Upper lobe of left lung (tissue), 6 donors: ENCODE measurements at regions not wholly inside any gene's neighbourhood (a gene's known extent, or its start where the extent isn't known, plus 50 kb on each side); places are given as distances from the start of the nearest gene placed in this dataset.

Experiments used
- ATAC-seq, 2 donors: fragments of 200-7000 bp; cut with Tn5 transposase; one replicate each; pipeline ENCODE4 v1.9.1; 2022; ENCODE audit warnings: mild to moderate bottlenecking in 2 of 2, moderate library complexity in 2 of 2; ENCODE audit not compliant: low FRiP score in 2 of 2
- DNase-seq, 2 donors: peaks; one replicate each; pipeline ENCODE4 v3.0.0-alpha.2; 2019 to 2020
- H3K27ac ChIP-seq, 4 donors: fragments of 200-600 bp; sonication (generic); one replicate each; pipeline ENCODE4 v1.5.1; 2016 to 2019
- H3K27me3 ChIP-seq, 4 donors: fragments of 200-600 bp; sonication (generic); one replicate each; pipeline ENCODE4 v1.5.1; 2017 to 2019
- H3K36me3 ChIP-seq, 4 donors: fragments of 200-600 bp; sonication (generic); one replicate each; pipeline ENCODE4 v1.5.1; 2016 to 2019
- H3K4me1 ChIP-seq, 4 donors: fragments of 200-600 bp; sonication (generic); one replicate each; pipeline ENCODE4 v1.5.1; 2018 to 2019
- H3K4me3 ChIP-seq, 4 donors: fragments of 200-600 bp; sonication (generic); one replicate each; pipeline ENCODE4 v1.5.1; 2017 to 2019; ENCODE audit warnings: mild to moderate bottlenecking in 2 of 4, moderate library complexity in 1 of 4
- H3K9me3 ChIP-seq, 4 donors: fragments of 200-600 bp; sonication (generic); one replicate each; pipeline ENCODE4 v1.5.1; 2018 to 2019
- EP300 ChIP-seq, 4 donors: sonication (generic); formaldehyde crosslinking; IDR thresholded peaks; one replicate each; pipeline ENCODE4 v1.5.1; 2017; ENCODE audit warnings: antibody characterized with exemption in 4 of 4, control low read depth in 2 of 4
- POLR2A ChIP-seq, 4 donors: fragments of 450-650 bp; IDR thresholded peaks; one replicate each; pipeline ENCODE4 v1.5.1; 2016 to 2017; ENCODE audit warnings: antibody characterized with exemption in 4 of 4, mild to moderate bottlenecking in 2 of 4
- POLR2AphosphoS5 ChIP-seq, 2 donors: sonication (generic); formaldehyde crosslinking; IDR thresholded peaks; one replicate each; pipeline ENCODE4 v1.5.1; 2017; ENCODE audit warnings: antibody characterized with exemption in 2 of 2
- WGBS, 2 donors: methylation state at CpG; one replicate each; pipeline ENCODE4 v1.1.5; 2017 to 2018; 5-methylcytosine and 5-hydroxymethylcytosine counted together
- TF ChIP-seq, protein P1 (sequence below), 6 experiments: fragments of 450-650 bp in 4 of 6; fragments of 200-600 bp in 2 of 6; sonication (generic) in 2 of 6; IDR thresholded peaks; one replicate each; pipeline ENCODE4 v1.5.1; 2016 to 2019; ENCODE audit warnings: antibody characterized with exemption in 6 of 6
- donor health status: DM: no; HTN: no; CAD: no; lungs with moderate emphysema.
- donor health status: DM: no; HTN: yes; CAD: no; lungs with severe emphysema.

GRCh38 chr12:66920205-66920604 lies 241.3 kb upstream of the GRIP1 start:
- Histone ChIP-seq H3K4me1 (no peaks in the 10 kb centered on the region), H3K36me3 (no peaks in the 10 kb centered on the region), H3K27ac (no peak overlapping the region), H3K27me3 (no peaks in the 10 kb centered on the region), H3K9me3 (no peaks in the 10 kb centered on the region), H3K4me3 (no peak overlapping the region)
- no peak for ATAC-seq
- TF ChIP-seq POLR2A (IDR thresholded peaks at IDR 0.05) (no peak), EP300 (IDR thresholded peaks at IDR 0.05) (no peak), POLR2AphosphoS5 (IDR thresholded peaks at IDR 0.05) (no peak)
- TF ChIP-seq, protein P1, sequence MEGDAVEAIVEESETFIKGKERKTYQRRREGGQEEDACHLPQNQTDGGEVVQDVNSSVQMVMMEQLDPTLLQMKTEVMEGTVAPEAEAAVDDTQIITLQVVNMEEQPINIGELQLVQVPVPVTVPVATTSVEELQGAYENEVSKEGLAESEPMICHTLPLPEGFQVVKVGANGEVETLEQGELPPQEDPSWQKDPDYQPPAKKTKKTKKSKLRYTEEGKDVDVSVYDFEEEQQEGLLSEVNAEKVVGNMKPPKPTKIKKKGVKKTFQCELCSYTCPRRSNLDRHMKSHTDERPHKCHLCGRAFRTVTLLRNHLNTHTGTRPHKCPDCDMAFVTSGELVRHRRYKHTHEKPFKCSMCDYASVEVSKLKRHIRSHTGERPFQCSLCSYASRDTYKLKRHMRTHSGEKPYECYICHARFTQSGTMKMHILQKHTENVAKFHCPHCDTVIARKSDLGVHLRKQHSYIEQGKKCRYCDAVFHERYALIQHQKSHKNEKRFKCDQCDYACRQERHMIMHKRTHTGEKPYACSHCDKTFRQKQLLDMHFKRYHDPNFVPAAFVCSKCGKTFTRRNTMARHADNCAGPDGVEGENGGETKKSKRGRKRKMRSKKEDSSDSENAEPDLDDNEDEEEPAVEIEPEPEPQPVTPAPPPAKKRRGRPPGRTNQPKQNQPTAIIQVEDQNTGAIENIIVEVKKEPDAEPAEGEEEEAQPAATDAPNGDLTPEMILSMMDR (IDR thresholded peaks at IDR 0.05): no peak
- WGBS, 2 donors: 94 to 96% methylated on average over 3 of the region's 3 CpGs
- DNase-seq: no peak

DNA sequence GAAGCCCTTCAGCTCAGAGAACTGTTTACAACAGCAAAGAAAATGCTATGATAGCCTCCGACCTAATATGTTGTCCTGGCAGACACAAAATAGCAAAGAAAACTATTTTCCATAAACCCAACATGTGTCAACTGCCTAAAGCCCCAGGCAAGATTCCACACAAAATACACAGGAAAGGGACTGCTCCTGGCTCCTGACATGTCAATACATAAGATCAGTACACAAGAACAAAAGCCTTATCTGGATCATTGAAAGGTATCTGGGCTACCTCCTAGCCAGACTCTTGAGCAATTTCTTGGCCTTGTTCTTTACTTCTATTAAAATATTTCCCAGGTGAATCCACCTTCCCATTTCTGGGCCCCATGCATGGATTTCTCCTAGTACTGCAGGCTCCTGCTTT lies 242.3 kb upstream of the GRIP1 start:
- H3K27ac ChIP-seq: no peak overlapping the region
- DNase-seq (no peak), ATAC-seq (no peak)
- no peak overlapping the region for H3K4me3 ChIP-seq
- H3K36me3 ChIP-seq: no peaks in the 10 kb centered on the region
- TF ChIP-seq EP300 (IDR thresholded peaks at IDR 0.05) (no peak), POLR2AphosphoS5 (IDR thresholded peaks at IDR 0.05) (no peak), POLR2A (IDR thresholded peaks at IDR 0.05) (no peak)
- TF ChIP-seq, protein P1 (IDR thresholded peaks at IDR 0.05): no peak
- 44 to 58% methylated on average over 1 of the region's 1 CpG for WGBS, 2 donors
- no peaks in the 10 kb centered on the region for H3K27me3 ChIP-seq
- no peaks in the 10 kb centered on the region for H3K4me1 ChIP-seq
- no peaks in the 10 kb centered on the region for H3K9me3 ChIP-seq

DNA sequence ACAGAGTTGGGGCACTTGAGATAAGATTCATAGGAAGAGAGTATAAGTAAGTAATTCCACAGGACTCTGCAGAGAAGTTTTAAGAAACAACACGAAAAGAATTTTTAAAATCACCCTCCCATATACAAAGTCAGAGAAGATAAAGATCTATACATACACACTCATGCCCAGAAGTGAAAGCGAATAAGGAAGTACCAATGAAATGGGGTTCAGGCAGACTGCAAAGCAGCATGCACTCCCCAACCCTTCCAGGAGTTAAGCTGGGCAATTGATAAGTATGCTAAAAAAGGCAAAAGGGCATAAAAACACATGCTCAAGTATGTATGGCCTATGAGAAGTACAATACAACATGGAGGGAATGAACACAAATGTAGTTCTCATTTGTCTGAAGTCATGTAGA lies 246.2 kb upstream of the GRIP1 start:
- no peaks in the 10 kb centered on the region for H3K9me3 ChIP-seq
- 45 to 46% methylated on average over 2 of the region's 2 CpGs for WGBS, 2 donors
- no peak overlapping the region for H3K4me3 ChIP-seq
- H3K27ac ChIP-seq: no peak overlapping the region
- no peak for ATAC-seq
- no peaks in the 10 kb centered on the region for H3K27me3 ChIP-seq
- no peaks in the 10 kb centered on the region for H3K4me1 ChIP-seq
- H3K36me3 ChIP-seq: no peaks in the 10 kb centered on the region
- TF ChIP-seq, protein P1 (IDR thresholded peaks at IDR 0.05): no peak
- TF ChIP-seq EP300 (IDR thresholded peaks at IDR 0.05) (no peak), POLR2A (IDR thresholded peaks at IDR 0.05) (no peak), POLR2AphosphoS5 (IDR thresholded peaks at IDR 0.05) (no peak)
- no peak for DNase-seq

GRCh38 chr12:66929121-66929520 lies 250.2 kb upstream of the GRIP1 start:
- Histone ChIP-seq H3K4me1 (no peaks in the 10 kb centered on the region), H3K4me3 (no peak overlapping the region), H3K27ac (no peak overlapping the region), H3K36me3 (no peaks in the 10 kb centered on the region), H3K9me3 (no peaks in the 10 kb centered on the region), H3K27me3 (no peaks in the 10 kb centered on the region)
- DNase-seq (no peak), ATAC-seq (no peak)
- no peak for TF ChIP-seq POLR2A (IDR thresholded peaks at IDR 0.05)
- TF ChIP-seq EP300 (IDR thresholded peaks at IDR 0.05): no peak
- TF ChIP-seq POLR2AphosphoS5 (IDR thresholded peaks at IDR 0.05): no peak
- TF ChIP-seq, protein P1 (IDR thresholded peaks at IDR 0.05): no peak

DNA sequence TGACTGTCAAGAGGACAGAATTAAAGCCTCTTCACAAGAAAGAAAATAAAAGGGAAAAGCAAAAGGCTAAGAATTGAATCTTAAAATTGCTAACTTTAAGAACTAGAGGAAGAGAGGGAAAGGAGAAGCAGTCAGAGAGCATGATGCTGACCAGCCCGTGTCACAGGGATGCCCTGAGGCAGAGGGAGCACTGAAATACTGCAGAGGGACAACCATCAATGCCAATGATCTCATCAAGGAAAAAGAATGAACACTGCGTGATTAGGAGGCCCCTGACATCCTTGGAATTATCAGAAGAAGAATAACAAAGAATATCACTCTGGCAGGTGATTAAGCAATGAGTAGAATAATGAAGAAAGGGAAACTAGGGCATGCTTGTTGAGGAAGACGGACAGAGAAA lies 252.2 kb upstream of the GRIP1 start:
- Histone ChIP-seq H3K9me3 (no peaks in the 10 kb centered on the region), H3K36me3 (no peaks in the 10 kb centered on the region), H3K27ac (no peak overlapping the region), H3K27me3 (no peaks in the 10 kb centered on the region), H3K4me1 (peaks cover 0 to 3% (median 0%) of the 10 kb centered on the region in 4 donors), H3K4me3 (no peak overlapping the region)
- no peak for DNase-seq
- WGBS, 2 donors: 83 to 84% methylated on average over 3 of the region's 3 CpGs
- TF ChIP-seq POLR2A (IDR thresholded peaks at IDR 0.05): no peak
- ATAC-seq: no peak
